ENCODE measurements at regions not wholly inside any gene's neighbourhood (a gene's known extent, or its start where the extent isn't known, plus 50 kb on each side); places are given as distances from the start of the nearest gene placed in this dataset.
"Not testable (repeated sequence)": the region's sequence is repeated elsewhere in the genome, so short reads cannot be mapped to it uniquely, and the experiment has no call there.

DNA sequence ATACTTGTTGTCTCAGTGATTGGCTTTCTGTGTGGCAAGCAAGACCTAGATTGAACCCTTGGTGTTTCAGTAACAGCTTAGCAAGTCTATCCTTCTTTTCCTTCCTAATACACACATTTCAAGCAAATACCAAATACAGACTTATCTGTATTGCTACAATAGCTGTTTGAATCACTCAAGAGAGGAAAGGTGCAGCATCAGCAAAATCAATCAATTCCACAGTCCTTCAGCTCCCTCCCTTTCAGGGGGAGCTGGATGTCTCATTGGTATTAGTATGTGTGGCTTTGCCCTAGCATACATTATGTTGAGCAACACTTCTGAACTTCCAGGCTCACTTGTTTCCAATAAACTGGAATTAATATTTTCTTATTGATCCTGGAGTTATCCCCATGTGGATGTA lies 323.1 kb downstream of the TMX3 start:
- Histone ChIP-seq H3K4me3 (ENCODE audit: low read depth, low read length, poor library complexity, severe bottlenecking) (no peak overlapping the region), H3K27ac (ENCODE audit: low read depth, low read length, poor library complexity, severe bottlenecking) (no peak overlapping the region), H3K9ac (ENCODE audit: low read length) (no peak overlapping the region), H3K79me2 (ENCODE audit: insufficient read depth, low read length) (no peaks in the 10 kb centered on the region), H3K9me3 (ENCODE audit: low read length) (no peaks in the 10 kb centered on the region), H3K36me3 (ENCODE audit: insufficient read depth, low read length) (no peaks in the 10 kb centered on the region), H3K9me2 (ENCODE audit: low read depth, low read length) (no peaks in the 10 kb centered on the region), H3K4me1 (ENCODE audit: insufficient read depth, low read length, severe bottlenecking) (no peaks in the 10 kb centered on the region), H3F3A (ENCODE audit: insufficient read depth, low read length) (no peaks in the 10 kb centered on the region), H3K27me3 (ENCODE audit: insufficient read depth, low read length) (no peaks in the 10 kb centered on the region), H4K20me1 (ENCODE audit: insufficient read depth, low read length) (no peaks in the 10 kb centered on the region), H2AFZ (ENCODE audit: low read length) (no peak overlapping the region), H3K4me2 (ENCODE audit: low read length) (no peak overlapping the region)
- TF ChIP-seq EZH2 (IDR thresholded peaks at IDR 0.05; ENCODE audit: borderline replicate concordance, low read length): no peak
- TF ChIP-seq, protein P1, sequence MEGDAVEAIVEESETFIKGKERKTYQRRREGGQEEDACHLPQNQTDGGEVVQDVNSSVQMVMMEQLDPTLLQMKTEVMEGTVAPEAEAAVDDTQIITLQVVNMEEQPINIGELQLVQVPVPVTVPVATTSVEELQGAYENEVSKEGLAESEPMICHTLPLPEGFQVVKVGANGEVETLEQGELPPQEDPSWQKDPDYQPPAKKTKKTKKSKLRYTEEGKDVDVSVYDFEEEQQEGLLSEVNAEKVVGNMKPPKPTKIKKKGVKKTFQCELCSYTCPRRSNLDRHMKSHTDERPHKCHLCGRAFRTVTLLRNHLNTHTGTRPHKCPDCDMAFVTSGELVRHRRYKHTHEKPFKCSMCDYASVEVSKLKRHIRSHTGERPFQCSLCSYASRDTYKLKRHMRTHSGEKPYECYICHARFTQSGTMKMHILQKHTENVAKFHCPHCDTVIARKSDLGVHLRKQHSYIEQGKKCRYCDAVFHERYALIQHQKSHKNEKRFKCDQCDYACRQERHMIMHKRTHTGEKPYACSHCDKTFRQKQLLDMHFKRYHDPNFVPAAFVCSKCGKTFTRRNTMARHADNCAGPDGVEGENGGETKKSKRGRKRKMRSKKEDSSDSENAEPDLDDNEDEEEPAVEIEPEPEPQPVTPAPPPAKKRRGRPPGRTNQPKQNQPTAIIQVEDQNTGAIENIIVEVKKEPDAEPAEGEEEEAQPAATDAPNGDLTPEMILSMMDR (IDR thresholded peaks at IDR 0.05; ENCODE audit: low read length): no peak

DNA sequence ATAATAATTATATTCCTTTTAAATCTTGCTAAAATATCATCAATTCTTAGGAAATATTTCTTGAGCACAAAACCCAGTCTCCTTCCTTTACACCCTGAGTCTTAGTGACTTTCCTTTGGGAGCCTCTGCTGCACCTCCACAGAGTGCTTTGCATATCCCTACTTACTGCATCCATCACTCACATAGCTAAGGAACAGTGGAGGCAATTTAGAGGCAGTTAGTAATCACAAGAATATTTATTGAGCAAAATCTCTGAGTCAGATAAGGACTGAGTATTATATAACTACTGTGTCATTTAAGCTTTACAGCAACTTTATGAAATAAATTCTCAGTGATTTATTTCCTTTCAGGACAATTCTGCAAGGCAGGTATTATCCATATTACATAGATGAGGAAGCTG lies 327.7 kb downstream of the TMX3 start:
- H4K20me1 ChIP-seq (ENCODE audit: insufficient read depth, low read length): no peaks in the 10 kb centered on the region
- no peaks in the 10 kb centered on the region for H3F3A ChIP-seq (ENCODE audit: insufficient read depth, low read length)
- H3K9me3 ChIP-seq (ENCODE audit: low read length): no peaks in the 10 kb centered on the region
- H3K9ac ChIP-seq (ENCODE audit: low read length): no peak overlapping the region
- TF ChIP-seq EZH2 (IDR thresholded peaks at IDR 0.05; ENCODE audit: borderline replicate concordance, low read length): no peak
- TF ChIP-seq, protein P1 (IDR thresholded peaks at IDR 0.05; ENCODE audit: low read length): no peak
- H3K9me2 ChIP-seq (ENCODE audit: low read depth, low read length): no peaks in the 10 kb centered on the region
- H3K27me3 ChIP-seq (ENCODE audit: insufficient read depth, low read length): no peaks in the 10 kb centered on the region
- no peak overlapping the region for H3K4me2 ChIP-seq (ENCODE audit: low read length)
- no peak overlapping the region for H3K27ac ChIP-seq (ENCODE audit: low read depth, low read length, poor library complexity, severe bottlenecking)
- H3K36me3 ChIP-seq (ENCODE audit: insufficient read depth, low read length): no peaks in the 10 kb centered on the region
- H3K4me1 ChIP-seq (ENCODE audit: insufficient read depth, low read length, severe bottlenecking): no peaks in the 10 kb centered on the region
- no peaks in the 10 kb centered on the region for H3K79me2 ChIP-seq (ENCODE audit: insufficient read depth, low read length)
- H2AFZ ChIP-seq (ENCODE audit: low read length): no peak overlapping the region
- no peak overlapping the region for H3K4me3 ChIP-seq (ENCODE audit: low read depth, low read length, poor library complexity, severe bottlenecking)

DNA sequence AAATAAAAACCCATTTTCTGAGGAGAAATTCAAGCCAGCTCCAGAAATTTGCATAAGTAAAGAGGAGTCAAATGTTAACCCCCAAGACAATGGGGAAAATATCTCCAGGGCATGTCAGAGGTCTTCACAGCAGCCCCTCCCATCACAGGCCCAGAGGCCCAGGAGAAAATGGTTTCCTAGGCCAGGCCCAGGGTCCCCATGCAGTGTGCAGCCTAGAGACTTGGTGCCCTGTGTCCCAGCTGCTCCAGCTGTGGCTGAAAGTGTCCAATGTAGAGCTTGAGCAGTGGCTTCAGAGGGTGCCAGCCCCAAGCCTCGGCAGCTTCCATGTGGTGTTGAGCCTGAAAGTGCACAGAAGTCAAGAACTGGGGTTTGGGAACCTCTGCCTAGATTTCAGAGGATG lies 330.9 kb downstream of the TMX3 start:
- not testable (repeated sequence) for H3F3A ChIP-seq (ENCODE audit: insufficient read depth, low read length); H3K36me3 ChIP-seq (ENCODE audit: insufficient read depth, low read length); H3K79me2 ChIP-seq (ENCODE audit: insufficient read depth, low read length); H3K27me3 ChIP-seq (ENCODE audit: insufficient read depth, low read length); H3K4me3 ChIP-seq (ENCODE audit: low read depth, low read length, poor library complexity, severe bottlenecking); H3K4me1 ChIP-seq (ENCODE audit: insufficient read depth, low read length, severe bottlenecking); H2AFZ ChIP-seq (ENCODE audit: low read length); H3K9ac ChIP-seq (ENCODE audit: low read length); H3K27ac ChIP-seq (ENCODE audit: low read depth, low read length, poor library complexity, severe bottlenecking); H3K4me2 ChIP-seq (ENCODE audit: low read length); H3K9me3 ChIP-seq (ENCODE audit: low read length); H4K20me1 ChIP-seq (ENCODE audit: insufficient read depth, low read length); H3K9me2 ChIP-seq (ENCODE audit: low read depth, low read length)

DNA sequence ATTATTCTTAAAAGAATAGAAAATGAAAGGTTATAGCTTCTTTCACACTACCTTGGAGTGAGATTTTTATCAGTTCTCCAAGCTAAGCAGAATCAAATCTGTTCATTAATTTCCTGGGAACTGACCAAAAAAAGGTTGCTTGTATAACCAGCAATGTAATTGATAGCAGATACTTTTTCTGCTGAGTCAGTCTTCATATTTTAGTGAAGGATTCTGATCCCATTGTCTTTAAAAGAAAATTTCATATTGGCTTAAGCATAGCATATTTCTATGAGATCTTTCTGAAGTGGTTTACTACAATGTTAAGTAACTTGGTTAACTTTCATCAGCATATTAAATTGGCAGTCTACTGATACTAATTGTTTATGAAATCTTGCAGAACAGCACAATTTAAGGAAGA lies 338.0 kb downstream of the TMX3 start:
- Histone ChIP-seq H3K9me3 (ENCODE audit: low read length) (no peaks in the 10 kb centered on the region), H3K27me3 (ENCODE audit: insufficient read depth, low read length) (no peaks in the 10 kb centered on the region), H3K36me3 (ENCODE audit: insufficient read depth, low read length) (no peaks in the 10 kb centered on the region), H3K4me3 (ENCODE audit: low read depth, low read length, poor library complexity, severe bottlenecking) (no peak overlapping the region), H3K4me2 (ENCODE audit: low read length) (no peak overlapping the region), H3K9me2 (ENCODE audit: low read depth, low read length) (no peaks in the 10 kb centered on the region), H4K20me1 (ENCODE audit: insufficient read depth, low read length) (no peaks in the 10 kb centered on the region), H3K79me2 (ENCODE audit: insufficient read depth, low read length) (no peaks in the 10 kb centered on the region), H3K27ac (ENCODE audit: low read depth, low read length, poor library complexity, severe bottlenecking) (no peak overlapping the region), H3K4me1 (ENCODE audit: insufficient read depth, low read length, severe bottlenecking) (no peaks in the 10 kb centered on the region), H2AFZ (ENCODE audit: low read length) (no peak overlapping the region), H3K9ac (ENCODE audit: low read length) (no peak overlapping the region), H3F3A (ENCODE audit: insufficient read depth, low read length) (no peaks in the 10 kb centered on the region)
- TF ChIP-seq EZH2 (IDR thresholded peaks at IDR 0.05; ENCODE audit: borderline replicate concordance, low read length): no peak
- TF ChIP-seq, protein P1 (IDR thresholded peaks at IDR 0.05; ENCODE audit: low read length): no peak

Measured in OCI-LY1 (cell line).